Erythroblast (primary cell): ENCODE measurements at regions not wholly inside any gene's neighbourhood (a gene's known extent, or its start where the extent isn't known, plus 50 kb on each side); places are given as distances from the start of the nearest gene placed in this dataset.
"Not testable (repeated sequence)": the region's sequence is repeated elsewhere in the genome, so short reads cannot be mapped to it uniquely, and the experiment has no call there.

ENCODE experiments used
- GATA1 ChIP-seq: IDR thresholded peaks from 2 replicates; pipeline ENCODE4 v1.6.1; 2011; ENCODE audit warnings: low read depth, mild to moderate bottlenecking, control low read depth, low read length, moderate library complexity
- POLR2A ChIP-seq: IDR thresholded peaks from 2 replicates; pipeline ENCODE4 v1.6.1; 2011; ENCODE audit warnings: mild to moderate bottlenecking, low read length

GRCh38 chr5:75859621-75860020 lies 142.4 kb upstream of the POC5 start:
- not testable (repeated sequence) for TF ChIP-seq POLR2A, GATA1
